HepG2 (cell line): ENCODE measurements at regions not wholly inside any gene's neighbourhood (a gene's known extent, or its start where the extent isn't known, plus 50 kb on each side); places are given as distances from the start of the nearest gene placed in this dataset.

Experiments used
- BRCA1 ChIP-seq: sonication (generic); formaldehyde crosslinking; IDR thresholded peaks from 2 replicates; pipeline ENCODE4 v1.4.0; 2020; ENCODE audit warnings: missing genetic modification reagents
- CEBPB ChIP-seq: IDR thresholded peaks from 2 replicates; pipeline ENCODE4 v1.6.1; 2011; ENCODE audit warnings: low read depth, low read length, improper control_type of control experiment, borderline replicate concordance
- CTCF ChIP-seq: sonication (generic); formaldehyde crosslinking; IDR thresholded peaks from 2 replicates; pipeline ENCODE4 v1.5.0; 2020; ENCODE audit warnings: mild to moderate bottlenecking, missing genetic modification reagents, moderate library complexity
- DPF2 ChIP-seq: sonication (generic); formaldehyde crosslinking; IDR thresholded peaks from 2 replicates; pipeline ENCODE4 v1.4.0; 2020; ENCODE audit warnings: mild to moderate bottlenecking, low read depth, missing genetic modification reagents, borderline replicate concordance
- EZH2 ChIP-seq: conservative IDR thresholded peaks from 2 replicates; pipeline ENCODE4 v1.6.1; 2012; ENCODE audit warnings: mild to moderate bottlenecking, low read depth, low read length, moderate library complexity
- GABPB1 ChIP-seq: IDR thresholded peaks from 2 replicates; pipeline ENCODE4 v1.6.1; 2016; ENCODE audit warnings: mild to moderate bottlenecking, missing genetic modification reagents, moderate library complexity, missing compliant biosample characterization
- MAFF ChIP-seq: IDR thresholded peaks from 2 replicates; pipeline ENCODE4 v1.6.1; 2011; ENCODE audit warnings: low read depth, low read length, improper control_type of control experiment
- NFKB2 ChIP-seq: sonication (generic); formaldehyde crosslinking; IDR thresholded peaks from 2 replicates; pipeline ENCODE4 v1.4.0; 2020; ENCODE audit warnings: missing genetic modification reagents, borderline replicate concordance
- RXRA ChIP-seq: sonication (generic); formaldehyde crosslinking; IDR thresholded peaks from 2 replicates; pipeline ENCODE4 v1.5.1; 2020; ENCODE audit warnings: missing genetic modification reagents
- ZNF138 ChIP-seq: sonication (generic); formaldehyde crosslinking; IDR thresholded peaks from 2 replicates; pipeline ENCODE4 v1.5.0; 2020; ENCODE audit warnings: mild to moderate bottlenecking, low read depth, missing genetic modification reagents
- ZNF382 ChIP-seq: sonication (generic); formaldehyde crosslinking; IDR thresholded peaks from 2 replicates; pipeline ENCODE4 v1.5.0; 2020; ENCODE audit warnings: missing genetic modification reagents, mild to moderate bottlenecking, borderline replicate concordance
- ZNF597 ChIP-seq: sonication (generic); formaldehyde crosslinking; IDR thresholded peaks from 2 replicates; pipeline ENCODE4 v1.5.0; 2020; ENCODE audit warnings: missing genetic modification reagents
- ZNF704 ChIP-seq: sonication (generic); formaldehyde crosslinking; IDR thresholded peaks from 2 replicates; pipeline ENCODE4 v1.8.1; 2023; ENCODE audit warnings: mild to moderate bottlenecking, inconsistent platforms, moderate library complexity, missing genetic modification reagents, borderline replicate concordance
- TF ChIP-seq, protein P1 (sequence below): IDR thresholded peaks from 2 replicates; pipeline ENCODE4 v1.6.1; 2016; ENCODE audit warnings: missing compliant biosample characterization, missing genetic modification reagents, borderline replicate concordance

- TF ChIP-seq ZNF597 (CRISPR knock-in tag) (no peak), ZNF138 (CRISPR knock-in tag) (no peak), CEBPB (no peak), CTCF (CRISPR knock-in tag) (no peak), ZNF704 (CRISPR knock-in tag) (no peak), ZNF382 (CRISPR knock-in tag) (no peak), EZH2 (no peak), BRCA1 (CRISPR knock-in tag) (no peak), MAFF (no peak), DPF2 (no peak), NFKB2 (CRISPR knock-in tag) (no peak), GABPB1 (CRISPR knock-in tag) (no peak), RXRA (no peak)
- TF ChIP-seq, protein P1, sequence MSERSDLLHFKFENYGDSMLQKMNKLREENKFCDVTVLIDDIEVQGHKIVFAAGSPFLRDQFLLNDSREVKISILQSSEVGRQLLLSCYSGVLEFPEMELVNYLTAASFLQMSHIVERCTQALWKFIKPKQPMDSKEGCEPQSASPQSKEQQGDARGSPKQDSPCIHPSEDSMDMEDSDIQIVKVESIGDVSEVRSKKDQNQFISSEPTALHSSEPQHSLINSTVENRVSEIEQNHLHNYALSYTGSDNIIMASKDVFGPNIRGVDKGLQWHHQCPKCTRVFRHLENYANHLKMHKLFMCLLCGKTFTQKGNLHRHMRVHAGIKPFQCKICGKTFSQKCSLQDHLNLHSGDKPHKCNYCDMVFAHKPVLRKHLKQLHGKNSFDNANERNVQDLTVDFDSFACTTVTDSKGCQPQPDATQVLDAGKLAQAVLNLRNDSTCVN (CRISPR knock-in tag), result no peak
Observed at GRCh38 chr6:6707143-6707542, 118.6 kb downstream of the LY86 start.
